H1 (cell line): ENCODE measurements at regions not wholly inside any gene's neighbourhood (a gene's known extent, or its start where the extent isn't known, plus 50 kb on each side); places are given as distances from the start of the nearest gene placed in this dataset.

Experiments used
- CTCF ChIA-PET: fragments of 300-600 bp; sonication (Branson Sonifier 250); formaldehyde crosslinking; loops from one replicate; lab custom pipeline; 2021; ENCODE audit not compliant: partially characterized antibody; lab: Charles Lee
- POLR2A ChIA-PET: fragments of 300-600 bp; sonication (Branson Sonifier 250); formaldehyde crosslinking; loops from one replicate; lab custom pipeline; 2021; ENCODE audit warnings: inconsistent platforms; ENCODE audit not compliant: partially characterized antibody; lab: Charles Lee
- DNase-seq, 2 experiments: peaks; one replicate each; pipeline versions ENCODE4 v3.0.0 to v3.0.0-alpha.2; 2010 to 2022; ENCODE audit warnings: low spot score in 2 of 2, low read depth in 1 of 2, mixed read lengths in 1 of 2
- FAIRE-seq: peaks from 2 replicates; lab custom pipeline; 2011; peaks lifted over from hg19 to GRCh38; lab: Jason Lieb, UNC
- H2AFZ ChIP-seq: 2 replicates; pipeline ENCODE4 v1.8.1; 2012; ENCODE audit warnings: low read length, inconsistent platforms
- H2AK5ac ChIP-seq: 2 replicates; pipeline ENCODE4 v1.6.1; 2013; ENCODE audit warnings: low read depth, low read length
- H2BK120ac ChIP-seq: replicated peaks from 2 replicates; pipeline ENCODE3; 2013; ENCODE audit warnings: low read depth, low read length, inconsistent platforms
- H2BK12ac ChIP-seq: 2 replicates; pipeline ENCODE4 v1.6.1; 2013; ENCODE audit warnings: low read depth, low read length
- H2BK15ac ChIP-seq: 2 replicates; pipeline ENCODE4 v1.6.1; 2013; ENCODE audit warnings: low read length
- H2BK20ac ChIP-seq: 2 replicates; pipeline ENCODE4 v1.6.1; 2013; ENCODE audit warnings: low read length
- H2BK5ac ChIP-seq: 2 replicates; pipeline ENCODE4 v1.6.1; 2013; ENCODE audit warnings: low read depth, low read length
- H3K14ac ChIP-seq: 2 replicates; pipeline ENCODE4 v1.6.1; 2013; ENCODE audit warnings: inconsistent platforms; ENCODE audit not compliant: insufficient read length
- H3K18ac ChIP-seq: 2 replicates; pipeline ENCODE4 v1.6.1; 2013; ENCODE audit warnings: low read length; ENCODE audit errors: extremely low read depth
- H3K23ac ChIP-seq: 2 replicates; pipeline ENCODE4 v1.6.1; 2013; ENCODE audit warnings: inconsistent platforms; ENCODE audit not compliant: insufficient read length
- H3K23me2 ChIP-seq: 2 replicates; pipeline ENCODE4 v1.6.1; 2013; ENCODE audit warnings: low read depth, low read length
- H3K27ac ChIP-seq: 2 replicates; pipeline ENCODE4 v1.6.1; 2011; ENCODE audit warnings: low read depth, low read length, inconsistent platforms
- H3K27me3 ChIP-seq, 4 experiments: replicated peaks in 1 of 4; 1 replicate in 1 of 4; 2 replicates in 3 of 4; pipeline versions ENCODE4 v1.6.1 to v1.8.1; 2011 to 2013; ENCODE audit warnings: low read length in 3 of 4, mild to moderate bottlenecking in 3 of 4, inconsistent platforms in 2 of 4, mixed read lengths in 2 of 4, moderate library complexity in 1 of 4; ENCODE audit not compliant: control insufficient read depth in 3 of 4, insufficient read depth in 3 of 4; ENCODE audit errors: extremely low read depth in 1 of 4
- H3K36me3 ChIP-seq, 4 experiments: 2 replicates each; pipeline versions ENCODE4 v1.6.1 to v1.8.1; 2011 to 2013; ENCODE audit warnings: mild to moderate bottlenecking in 4 of 4, low read length in 3 of 4, moderate library complexity in 2 of 4, control low read depth in 1 of 4, inconsistent platforms in 1 of 4; ENCODE audit not compliant: insufficient read depth in 4 of 4, control insufficient read depth in 2 of 4
- H3K4ac ChIP-seq: replicated peaks from 2 replicates; pipeline ENCODE3; 2013; ENCODE audit warnings: low read length, low read depth, mixed read lengths, inconsistent platforms; ENCODE audit not compliant: insufficient read length
- H3K4me1 ChIP-seq, 4 experiments: replicated peaks in 1 of 4; 1 replicate in 1 of 4; 2 replicates in 3 of 4; pipeline versions ENCODE4 v1.6.1 to v1.8.1; 2011 to 2013; ENCODE audit warnings: low read length in 3 of 4, inconsistent platforms in 2 of 4, mixed read lengths in 1 of 4; ENCODE audit not compliant: insufficient read depth in 4 of 4, control insufficient read depth in 3 of 4
- H3K4me2 ChIP-seq, 2 experiments: 2 replicates each; pipeline versions ENCODE4 v1.6.1 to v1.8.1; 2011 to 2013; ENCODE audit warnings: low read depth in 2 of 2, low read length in 2 of 2, control low read depth in 1 of 2, inconsistent platforms in 1 of 2, mild to moderate bottlenecking in 1 of 2; ENCODE audit not compliant: insufficient read depth in 1 of 2
- H3K4me3 ChIP-seq, 4 experiments: fragments of 200-600, 300-600 bp in 1 of 4; sonication (generic), shearing (Covaris generic), sonication (Bioruptor Twin) in 1 of 4; 2 replicates each; pipeline versions ENCODE4 v1.5.1 to v1.8.1; 2011 to 2016; ENCODE audit warnings: low read length in 4 of 4, low read depth in 3 of 4, control low read depth in 2 of 4, inconsistent platforms in 2 of 4, mild to moderate bottlenecking in 2 of 4, mixed read lengths in 1 of 4, moderate library complexity in 1 of 4; ENCODE audit not compliant: insufficient read depth in 2 of 4; ENCODE audit errors: extremely low read depth in 1 of 4
- H3K56ac ChIP-seq: replicated peaks from 2 replicates; pipeline ENCODE3; 2013; ENCODE audit warnings: low read depth, mild to moderate bottlenecking, mixed read lengths, low read length, inconsistent platforms; ENCODE audit not compliant: insufficient read length
- H3K79me1 ChIP-seq: 2 replicates; pipeline ENCODE4 v1.6.1; 2013; ENCODE audit warnings: low read depth, low read length, control low read depth
- H3K79me2 ChIP-seq, 2 experiments: 2 replicates each; pipeline versions ENCODE4 v1.6.1 to v1.8.1; 2012 to 2013; ENCODE audit warnings: low read length in 2 of 2, mild to moderate bottlenecking in 2 of 2, inconsistent platforms in 1 of 2; ENCODE audit not compliant: insufficient read depth in 2 of 2, control insufficient read depth in 1 of 2
- H3K9ac ChIP-seq, 4 experiments: replicated peaks in 1 of 4; 1 replicate in 1 of 4; 2 replicates in 3 of 4; pipeline versions ENCODE4 v1.6.1 to v1.8.1; 2011 to 2013; ENCODE audit warnings: low read depth in 3 of 4, low read length in 3 of 4, control low read depth in 2 of 4, mild to moderate bottlenecking in 2 of 4, moderate library complexity in 2 of 4, inconsistent platforms in 1 of 4; ENCODE audit errors: extremely low read depth in 1 of 4
- H3K9me3 ChIP-seq, 2 experiments: 2 replicates each; pipeline versions ENCODE4 v1.6.1 to v1.8.1; 2012 to 2013; ENCODE audit warnings: mild to moderate bottlenecking in 2 of 2, moderate library complexity in 2 of 2, control low read depth in 1 of 2, inconsistent platforms in 1 of 2, low read depth in 1 of 2, low read length in 1 of 2, mixed read lengths in 1 of 2; ENCODE audit not compliant: insufficient read depth in 2 of 2
- H4K20me1 ChIP-seq, 2 experiments: replicated peaks in 1 of 2; 2 replicates each; pipeline versions ENCODE3 to v1.8.1; 2011 to 2013; ENCODE audit warnings: inconsistent platforms in 2 of 2, low read length in 2 of 2, mild to moderate bottlenecking in 1 of 2; ENCODE audit not compliant: insufficient read depth in 2 of 2, control insufficient read depth in 1 of 2
- H4K5ac ChIP-seq: 2 replicates; pipeline ENCODE4 v1.6.1; 2013; ENCODE audit warnings: low read length, low read depth, mixed read lengths, inconsistent platforms; ENCODE audit not compliant: insufficient read length
- H4K8ac ChIP-seq: 2 replicates; pipeline ENCODE4 v1.8.0; 2013; ENCODE audit warnings: mild to moderate bottlenecking, moderate library complexity, low read length, inconsistent platforms; ENCODE audit not compliant: insufficient read depth; ENCODE audit errors: extremely low read depth
- H4K91ac ChIP-seq: replicated peaks from 2 replicates; pipeline ENCODE3; 2013; ENCODE audit warnings: low read length, mixed read lengths, inconsistent platforms; ENCODE audit not compliant: insufficient read length
- CBX5 ChIP-seq: fragments of 300-800, 300-1000 bp; sonication (generic); IDR thresholded peaks from 2 replicates; pipeline ENCODE4 v1.7.1; 2016; ENCODE audit warnings: antibody characterized with exemption, low read length, low read depth
- CBX8 ChIP-seq: fragments of 300-800, 300-1000 bp; sonication (generic); IDR thresholded peaks from 2 replicates; pipeline ENCODE4 v1.7.1; 2016; ENCODE audit warnings: low read depth, low read length, borderline replicate concordance
- CHD1 ChIP-seq: IDR thresholded peaks from 2 replicates; pipeline ENCODE4 v1.6.1; 2012; ENCODE audit warnings: low read depth, low read length, improper control_type of control experiment
- JUN ChIP-seq: IDR thresholded peaks from 2 replicates; pipeline ENCODE4 v1.6.1; 2011; ENCODE audit warnings: low read depth, mild to moderate bottlenecking, improper control_type of control experiment, low read length
- RNF2 ChIP-seq: fragments of 200-900, 300-1000 bp; sonication (generic); IDR thresholded peaks from 2 replicates; pipeline ENCODE4 v1.7.1; 2016; ENCODE audit warnings: borderline replicate concordance, low read depth, mild to moderate bottlenecking, antibody characterized with exemption, low read length; ENCODE audit not compliant: poor library complexity, severe bottlenecking; ENCODE audit errors: missing control alignments
- SAP30 ChIP-seq: fragments of 300-600 bp; sonication (generic); IDR thresholded peaks from 2 replicates; pipeline ENCODE4 v1.7.1; 2012; ENCODE audit warnings: low read length, moderate library complexity, mild to moderate bottlenecking, inconsistent platforms; ENCODE audit not compliant: insufficient read depth, insufficient replicate concordance
- SP2 ChIP-seq: IDR thresholded peaks from 2 replicates; pipeline ENCODE4 v1.6.1; 2012; ENCODE audit warnings: mild to moderate bottlenecking, low read length, inconsistent platforms
- TAF1 ChIP-seq: IDR thresholded peaks from 2 replicates; pipeline ENCODE4 v1.6.1; 2011; ENCODE audit warnings: mild to moderate bottlenecking, low read depth, low read length
- WGBS, 2 experiments: shearing (Covaris generic) in 1 of 2; methylation state at CpG; one replicate each; pipeline versions ENCODE4 v1.1.6 to v1.1.7; 2013 to 2015; ENCODE audit warnings: low lambda C conversion rate in 2 of 2, mixed read lengths in 2 of 2, inconsistent platforms in 1 of 2, low coverage in 1 of 2, missing lambda C conversion rate in 1 of 2; ENCODE audit not compliant: insufficient replicate concordance in 2 of 2, insufficient coverage in 1 of 2, insufficient read length in 1 of 2; ENCODE audit errors: extremely low coverage in 1 of 2, missing lambda C conversion rate in 1 of 2; 5-methylcytosine and 5-hydroxymethylcytosine counted together
- TF ChIP-seq, protein P1 (sequence below): IDR thresholded peaks from 2 replicates; pipeline ENCODE4 v1.6.1; 2012; ENCODE audit warnings: inconsistent platforms

DNA sequence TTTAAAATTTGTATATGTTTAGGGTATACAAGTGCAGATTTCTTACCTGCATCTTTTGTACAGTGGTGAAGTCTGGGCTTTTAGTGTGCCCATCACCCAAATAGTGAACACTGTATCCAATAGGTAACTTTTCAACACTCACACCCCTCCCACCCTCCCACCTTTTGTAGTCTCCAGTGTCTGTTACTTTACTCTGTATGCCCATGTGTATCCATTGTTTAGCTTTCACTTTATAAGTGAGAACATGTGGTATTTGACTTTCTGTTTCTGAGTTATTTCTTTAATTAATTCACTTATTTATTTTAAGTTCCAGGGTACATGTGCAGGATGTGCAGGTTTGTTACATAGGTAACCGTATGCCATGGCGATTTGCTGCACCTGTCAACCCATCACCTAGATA, 124.8 kb upstream of the NEO1 start:
- Histone ChIP-seq H4K91ac (no peak overlapping the region), H2BK5ac (no peak overlapping the region), H3K27ac (no peak overlapping the region), H3K4me2 (no peak overlapping the region), H3K4ac (no peak overlapping the region), H2AFZ (no peak overlapping the region)
- WGBS, 2 experiments: 93% methylated on average over 2 of the region's 2 CpGs; no CpG with 5 or more reads in 1 of the 2 experiments
- POLR2A ChIA-PET: no interaction called here
- CTCF ChIA-PET: no interaction called here
- TF ChIP-seq, protein P1, sequence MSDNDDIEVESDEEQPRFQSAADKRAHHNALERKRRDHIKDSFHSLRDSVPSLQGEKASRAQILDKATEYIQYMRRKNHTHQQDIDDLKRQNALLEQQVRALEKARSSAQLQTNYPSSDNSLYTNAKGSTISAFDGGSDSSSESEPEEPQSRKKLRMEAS: no peak
- TF ChIP-seq SAP30: no peak
- TF ChIP-seq SP2: no peak
- TF ChIP-seq CHD1: no peak
- TF ChIP-seq CBX5: no peak
- no peak for TF ChIP-seq JUN
- no peak for TF ChIP-seq CBX8
- no peak for TF ChIP-seq TAF1
- no peak for TF ChIP-seq RNF2
- TF ChIP-seq, all 59 proteins: peak for 0
- Histone ChIP-seq H3K56ac (no peak overlapping the region), H3K79me1 (no peaks in the 10 kb centered on the region), H3K36me3 (no peaks in the 10 kb centered on the region), H3K4me1 (no peaks in the 10 kb centered on the region), H3K4me3 (no peak overlapping the region), H3K23ac (no peak overlapping the region), H4K5ac (no peak overlapping the region), H2BK120ac (no peak overlapping the region), H4K20me1 (no peaks in the 10 kb centered on the region), H2BK15ac (no peak overlapping the region), H3K79me2 (no peaks in the 10 kb centered on the region), H3K14ac (no peak overlapping the region), H3K23me2 (no peaks in the 10 kb centered on the region), H3K9me3 (no peaks in the 10 kb centered on the region), H2BK20ac (no peak overlapping the region), H2BK12ac (no peak overlapping the region), H4K8ac (no peak overlapping the region), H3K9ac (no peak overlapping the region), H3K27me3 (no peaks in the 10 kb centered on the region), H2AK5ac (no peak overlapping the region), H3K18ac (no peak overlapping the region)
- FAIRE-seq (no peak), DNase-seq (no peak)
